ENCODE measurements at regions not wholly inside any gene's neighbourhood (a gene's known extent, or its start where the extent isn't known, plus 50 kb on each side); places are given as distances from the start of the nearest gene placed in this dataset.

DNA sequence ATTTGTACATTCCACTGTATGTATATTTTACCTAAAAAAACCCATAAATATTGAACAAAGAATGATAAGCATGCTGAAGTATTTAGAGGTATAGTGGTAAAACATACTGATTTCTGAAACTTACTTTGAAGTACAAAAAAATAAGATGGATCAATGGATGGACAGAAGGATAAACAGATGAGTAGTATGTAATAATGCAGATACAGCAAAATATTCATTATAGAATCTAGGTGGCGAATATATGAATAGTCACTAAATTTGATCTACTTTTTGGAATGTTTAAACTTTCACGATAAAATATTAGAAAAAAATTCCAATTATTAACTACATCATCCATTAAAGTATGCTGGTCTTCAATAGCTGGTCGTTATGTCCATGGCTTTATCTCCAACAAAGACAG, 51.9 kb upstream of the GNB4 start:
- no peak for DNase-seq (ENCODE audit: low spot score)

DNA sequence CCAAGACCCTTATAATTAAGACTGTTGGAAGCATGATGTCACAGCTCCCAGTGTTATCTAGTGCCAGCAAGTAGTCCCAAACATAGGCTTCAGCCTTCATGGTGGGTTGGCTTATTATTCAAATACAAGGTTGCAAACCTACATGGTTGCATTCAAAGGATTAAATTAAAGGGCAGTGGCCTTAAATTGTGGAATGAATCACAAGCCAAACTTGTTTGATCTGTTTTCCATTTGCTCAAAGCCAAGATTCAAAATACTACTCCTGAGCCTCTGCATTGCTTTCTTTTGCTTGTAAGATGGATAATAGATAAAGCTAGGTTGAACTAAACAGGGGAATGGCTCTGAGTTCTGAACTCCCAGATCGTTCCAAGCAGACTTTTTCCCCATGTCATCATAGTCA, 52.4 kb upstream of the GNB4 start:
- DNase-seq (ENCODE audit: low spot score), result no peak

DNA sequence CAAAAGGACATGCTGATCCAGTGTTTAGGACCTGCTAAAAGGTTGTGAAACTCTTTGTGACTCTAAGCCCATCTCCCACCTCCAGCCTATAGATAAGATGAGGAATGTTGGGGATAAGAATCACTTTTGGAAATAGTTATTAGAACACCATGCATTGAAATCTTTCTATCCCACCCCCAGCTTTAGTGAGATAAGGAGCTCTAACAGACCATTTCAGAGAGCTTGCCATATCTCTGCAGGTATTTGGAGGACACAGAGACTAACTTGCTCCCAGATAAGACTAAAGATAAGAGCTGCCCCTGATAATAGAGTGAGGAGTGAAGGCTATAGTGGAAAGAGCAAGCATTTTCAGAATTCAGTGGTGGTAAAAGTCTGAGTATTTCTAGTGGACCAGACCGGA, 53.1 kb upstream of the GNB4 start:
- DNase-seq (ENCODE audit: low spot score), result no peak

DNA sequence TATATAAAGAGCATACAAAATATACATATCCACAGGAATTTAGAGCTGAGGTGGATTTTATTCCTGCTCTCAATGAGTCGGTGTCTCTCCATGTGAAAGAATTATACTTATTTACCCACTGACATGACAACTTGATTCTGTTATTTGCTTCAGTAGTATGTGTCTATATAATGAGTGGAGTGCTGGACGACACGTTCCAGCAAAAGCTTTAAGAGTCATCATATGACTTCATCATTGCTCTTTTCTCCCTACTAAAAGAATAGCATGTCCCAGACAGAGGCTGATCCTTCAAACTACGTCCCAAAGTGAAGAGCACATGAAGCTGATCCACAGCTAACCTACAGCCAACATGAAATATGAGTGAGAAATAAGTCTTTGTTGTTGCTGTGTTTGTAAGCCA, 54.3 kb upstream of the GNB4 start:
- DNase-seq (ENCODE audit: low spot score), result no peak

DNA sequence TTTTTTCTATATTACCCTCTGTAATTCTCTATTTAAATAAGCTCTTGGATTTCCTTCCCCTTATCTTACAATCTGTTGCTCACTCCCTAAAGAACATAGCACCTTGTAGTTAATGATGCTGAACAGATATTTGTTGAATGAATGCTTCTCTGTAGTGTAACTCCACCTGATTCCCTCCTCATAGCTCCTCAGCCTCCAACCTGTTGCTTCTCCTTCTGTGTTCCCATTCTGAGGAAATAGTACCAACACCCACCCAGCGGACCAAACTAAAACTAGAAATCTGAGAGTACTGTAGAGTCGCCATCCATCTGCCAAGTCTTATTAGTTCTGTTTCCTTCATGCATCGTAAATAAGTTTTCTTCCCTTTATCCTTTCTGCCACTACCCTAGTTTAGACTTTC, 55.5 kb upstream of the GNB4 start:
- DNase-seq (ENCODE audit: low spot score), result no peak

DNA sequence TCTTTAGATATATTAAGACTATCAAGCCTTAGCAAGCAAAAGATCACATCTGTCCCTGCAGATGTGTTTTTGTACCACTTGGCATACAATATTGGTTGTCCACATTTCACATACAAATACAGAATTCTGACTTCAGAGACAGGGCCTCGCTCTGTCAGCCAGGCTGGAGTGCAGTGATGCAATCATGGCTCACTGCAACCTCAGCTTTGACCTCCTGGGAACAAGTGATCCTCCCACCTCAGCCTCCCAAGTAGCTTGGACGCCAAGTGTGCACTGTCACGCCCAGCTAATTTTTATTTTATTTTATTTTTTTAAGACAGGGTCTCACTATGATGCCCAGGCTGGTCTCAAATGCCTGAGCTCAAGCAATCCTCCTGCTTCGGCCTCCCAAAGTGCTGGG, 53.0 kb upstream of the ACTL6A start:
- no peak for DNase-seq (ENCODE audit: low spot score)

DNA sequence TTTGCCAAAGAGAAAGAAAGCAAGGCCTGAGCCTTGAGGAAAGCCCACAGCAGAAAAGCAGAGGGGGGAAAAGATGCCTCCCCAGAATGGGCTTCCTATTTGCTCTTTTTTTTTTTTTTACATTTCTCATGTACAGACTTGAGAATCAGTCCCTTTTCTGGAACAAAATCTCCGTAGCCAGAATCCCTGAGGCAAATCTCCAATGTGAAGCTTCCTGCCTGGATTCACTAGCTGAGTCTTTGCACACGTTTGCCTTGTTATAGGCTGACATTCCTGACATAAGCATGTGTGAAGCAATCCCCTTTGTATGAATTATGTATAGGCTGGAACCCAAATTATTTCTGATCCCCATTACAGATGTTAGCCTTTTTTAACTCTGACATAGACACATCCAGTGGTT, 52.2 kb upstream of the ACTL6A start:
- no peak for DNase-seq (ENCODE audit: low spot score)

DNA sequence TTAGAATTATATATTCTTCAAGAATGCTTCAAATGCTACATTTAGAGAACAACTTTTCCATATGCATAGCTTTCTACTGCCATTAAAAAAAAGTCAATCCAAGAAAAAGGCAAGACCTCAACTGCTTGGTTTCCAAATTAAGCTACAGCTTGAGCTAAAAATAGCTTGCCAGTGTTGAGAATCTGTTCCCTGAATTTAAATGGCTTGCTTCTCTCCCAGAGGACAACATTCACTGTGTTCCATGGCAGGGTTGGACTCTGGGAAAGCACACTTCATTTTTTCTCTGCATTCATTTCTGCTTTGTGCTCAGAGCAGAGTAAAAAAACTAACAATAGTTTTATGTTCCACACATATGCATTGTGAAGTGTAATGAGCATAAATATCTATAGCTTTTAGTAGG, 50.3 kb upstream of the ACTL6A start:
- DNase-seq (ENCODE audit: low spot score), result peak; percentile 38

Data from Ammon's horn (tissue), 1 donor.